Esophagus muscularis mucosa (tissue), 4 donors: ENCODE measurements at regions not wholly inside any gene's neighbourhood (a gene's known extent, or its start where the extent isn't known, plus 50 kb on each side); places are given as distances from the start of the nearest gene placed in this dataset.

Experiments used
- EP300 ChIP-seq: sonication (generic); formaldehyde crosslinking; IDR thresholded peaks from one replicate; pipeline ENCODE4 v1.6.1; 2017; ENCODE audit warnings: antibody characterized with exemption
- POLR2A ChIP-seq: fragments of 450-650 bp; IDR thresholded peaks from one replicate; pipeline ENCODE4 v1.6.1; 2017; ENCODE audit warnings: antibody characterized with exemption, moderate library complexity, mild to moderate bottlenecking, low read depth
- TF ChIP-seq, protein P1 (sequence below), 3 experiments: fragments of 200-600 bp in 2 of 3; fragments of 450-650 bp in 1 of 3; sonication (generic) in 2 of 3; IDR thresholded peaks; one replicate each; pipeline ENCODE4 v1.5.1; 2017 to 2019; ENCODE audit warnings: antibody characterized with exemption in 3 of 3, mild to moderate bottlenecking in 2 of 3, moderate library complexity in 1 of 3

DNA sequence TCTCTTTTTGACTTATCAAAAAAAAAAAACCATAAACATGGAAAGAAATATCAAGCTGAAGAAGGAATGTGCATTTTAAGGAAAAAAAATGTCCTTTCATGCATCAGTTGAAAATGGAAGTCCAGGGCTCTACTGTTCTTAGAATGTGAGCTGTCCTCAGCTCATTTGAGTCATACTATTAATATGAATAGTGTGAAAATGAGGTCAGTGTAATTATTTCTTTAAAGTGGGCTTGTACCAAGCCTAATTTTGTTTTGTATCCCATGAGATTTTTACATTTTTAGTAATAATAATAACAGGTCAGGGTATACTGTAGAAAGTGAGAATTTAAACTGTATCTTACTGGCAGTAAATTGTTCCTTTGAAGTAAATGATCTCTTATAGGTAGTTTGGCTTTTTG lies 148.5 kb downstream of the NAA11 start:
- TF ChIP-seq, protein P1, sequence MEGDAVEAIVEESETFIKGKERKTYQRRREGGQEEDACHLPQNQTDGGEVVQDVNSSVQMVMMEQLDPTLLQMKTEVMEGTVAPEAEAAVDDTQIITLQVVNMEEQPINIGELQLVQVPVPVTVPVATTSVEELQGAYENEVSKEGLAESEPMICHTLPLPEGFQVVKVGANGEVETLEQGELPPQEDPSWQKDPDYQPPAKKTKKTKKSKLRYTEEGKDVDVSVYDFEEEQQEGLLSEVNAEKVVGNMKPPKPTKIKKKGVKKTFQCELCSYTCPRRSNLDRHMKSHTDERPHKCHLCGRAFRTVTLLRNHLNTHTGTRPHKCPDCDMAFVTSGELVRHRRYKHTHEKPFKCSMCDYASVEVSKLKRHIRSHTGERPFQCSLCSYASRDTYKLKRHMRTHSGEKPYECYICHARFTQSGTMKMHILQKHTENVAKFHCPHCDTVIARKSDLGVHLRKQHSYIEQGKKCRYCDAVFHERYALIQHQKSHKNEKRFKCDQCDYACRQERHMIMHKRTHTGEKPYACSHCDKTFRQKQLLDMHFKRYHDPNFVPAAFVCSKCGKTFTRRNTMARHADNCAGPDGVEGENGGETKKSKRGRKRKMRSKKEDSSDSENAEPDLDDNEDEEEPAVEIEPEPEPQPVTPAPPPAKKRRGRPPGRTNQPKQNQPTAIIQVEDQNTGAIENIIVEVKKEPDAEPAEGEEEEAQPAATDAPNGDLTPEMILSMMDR (IDR thresholded peaks at IDR 0.05), result no peak
- TF ChIP-seq EP300 (no peak), POLR2A (no peak)
